OCI-LY3 (cell line): ENCODE measurements at regions not wholly inside any gene's neighbourhood (a gene's known extent, or its start where the extent isn't known, plus 50 kb on each side); places are given as distances from the start of the nearest gene placed in this dataset.

Experiments
- H2AFZ ChIP-seq: fragments of 200-600, 300-600 bp; shearing (Covaris generic); 2 replicates; pipeline ENCODE4 v1.6.0; 2014; ENCODE audit warnings: antibody characterized with exemption, low read depth, low read length
- H3K27ac ChIP-seq: fragments of 200-600, 300-600 bp; sonication (generic); 2 replicates; pipeline ENCODE4 v1.5.1; 2014; ENCODE audit warnings: mild to moderate bottlenecking, low read length, moderate library complexity, mixed read lengths
- H3K27me3 ChIP-seq: fragments of 200-600, 300-600 bp; sonication (generic); 2 replicates; pipeline ENCODE4 v1.6.1; 2014; ENCODE audit warnings: low read depth, low read length, mixed read lengths
- H3K36me3 ChIP-seq: fragments of 200-600, 300-600 bp; sonication (generic); replicated peaks from 2 replicates; pipeline ENCODE3; 2014; ENCODE audit warnings: low read depth, low read length, mixed read lengths
- H3K4me1 ChIP-seq: fragments of 300-600, 200-600 bp; sonication (generic); 2 replicates; pipeline ENCODE4 v1.6.1; 2014; ENCODE audit warnings: low read length, mixed read lengths
- H3K4me2 ChIP-seq: fragments of 200-600, 300-600 bp; sonication (generic); 2 replicates; pipeline ENCODE4 v1.6.1; 2014; ENCODE audit warnings: low read length, mixed read lengths
- H3K4me3 ChIP-seq: fragments of 300-600, 200-600 bp; sonication (generic); 2 replicates; pipeline ENCODE4 v1.5.1; 2014; ENCODE audit warnings: antibody characterized with exemption, mild to moderate bottlenecking, low read length, moderate library complexity
- H3K79me2 ChIP-seq: fragments of 300-600, 200-600 bp; shearing (Covaris generic); 2 replicates; pipeline ENCODE4 v1.6.1; 2014; ENCODE audit warnings: mild to moderate bottlenecking, low read length, mixed read lengths
- H3K9ac ChIP-seq: fragments of 300-600, 200-600 bp; shearing (Covaris generic); 2 replicates; pipeline ENCODE4 v1.6.0; 2014; ENCODE audit warnings: mild to moderate bottlenecking, low read length, moderate library complexity
- H3K9me3 ChIP-seq: fragments of 200-600, 300-600 bp; shearing (Covaris generic); 2 replicates; pipeline ENCODE4 v1.6.1; 2014; ENCODE audit warnings: low read length, mixed read lengths; ENCODE audit not compliant: insufficient read depth
- H4K20me1 ChIP-seq: fragments of 200-600, 300-600 bp; sonication (generic); 2 replicates; pipeline ENCODE4 v1.6.1; 2016; ENCODE audit warnings: low read length, mixed read lengths; ENCODE audit not compliant: insufficient read depth
- CTCF ChIP-seq: fragments of 200-600, 300-600 bp; sonication (generic); IDR thresholded peaks from 2 replicates; pipeline ENCODE4 v1.5.1; 2014; ENCODE audit warnings: antibody characterized with exemption, low read length, low read depth
- EZH2phosphoT487 ChIP-seq: fragments of 200-600 bp; shearing (Covaris generic); IDR thresholded peaks from 2 replicates; pipeline ENCODE4 v1.6.1; 2018; ENCODE audit warnings: antibody characterized with exemption, mixed run types, low read depth

GRCh38 chr3:8256441-8257071 is 245.1 kb upstream of the LMCD1 start:
- H3K9ac ChIP-seq: no peak overlapping the region
- H4K20me1 ChIP-seq: no peaks in the 10 kb centered on the region
- no peak overlapping the region for H3K4me3 ChIP-seq
- H3K27me3 ChIP-seq: no peaks in the 10 kb centered on the region
- H3K79me2 ChIP-seq: no peaks in the 10 kb centered on the region
- no peak overlapping the region for H2AFZ ChIP-seq
- no peak overlapping the region for H3K27ac ChIP-seq
- no peaks in the 10 kb centered on the region for H3K36me3 ChIP-seq
- H3K4me2 ChIP-seq: no peak overlapping the region
- H3K4me1 ChIP-seq: no peaks in the 10 kb centered on the region
- no peak for TF ChIP-seq EZH2phosphoT487
- no peak for TF ChIP-seq CTCF
- H3K9me3 ChIP-seq: no peaks in the 10 kb centered on the region

- Histone ChIP-seq H3K36me3 (no peaks in the 10 kb centered on the region), H3K79me2 (no peaks in the 10 kb centered on the region), H3K27ac (no peak overlapping the region), H3K4me1 (no peaks in the 10 kb centered on the region), H3K4me2 (no peak overlapping the region), H3K27me3 (no peaks in the 10 kb centered on the region), H2AFZ (no peak overlapping the region), H3K9me3 (no peaks in the 10 kb centered on the region), H3K9ac (no peak overlapping the region), H3K4me3 (no peak overlapping the region), H4K20me1 (no peaks in the 10 kb centered on the region)
- TF ChIP-seq CTCF (no peak), EZH2phosphoT487 (no peak)
Observed at GRCh38 chr3:8261018-8261417, 240.6 kb upstream of the LMCD1 start.

- H2AFZ ChIP-seq: no peak overlapping the region
- peaks cover 3% of the 10 kb centered on the region; the same call in 1 of the 2 replicates for H3K27me3 ChIP-seq
- no peak overlapping the region for H3K9ac ChIP-seq
- TF ChIP-seq CTCF: no peak
- H3K4me3 ChIP-seq: no peak overlapping the region
- peaks cover 10% of the 10 kb centered on the region for H3K4me1 ChIP-seq
- H3K79me2 ChIP-seq: no peaks in the 10 kb centered on the region
- no peaks in the 10 kb centered on the region for H3K36me3 ChIP-seq
- H3K4me2 ChIP-seq: peak overlapping the region; percentile 20
- no peaks in the 10 kb centered on the region for H3K9me3 ChIP-seq
- H4K20me1 ChIP-seq: no peaks in the 10 kb centered on the region
- no peak overlapping the region for H3K27ac ChIP-seq
Observed at GRCh38 chr3:8266730-8267131, 234.9 kb upstream of the LMCD1 start.

GRCh38 chr3:8273479-8273878 is 228.1 kb upstream of the LMCD1 start:
- Histone ChIP-seq H3K36me3 (no peaks in the 10 kb centered on the region), H3K4me1 (no peaks in the 10 kb centered on the region), H3K27me3 (peaks cover 3% of the 10 kb centered on the region; the same call in 1 of the 2 replicates), H3K9ac (no peak overlapping the region), H3K4me2 (no peak overlapping the region), H3K9me3 (no peaks in the 10 kb centered on the region), H4K20me1 (no peaks in the 10 kb centered on the region), H3K27ac (no peak overlapping the region), H3K79me2 (no peaks in the 10 kb centered on the region), H3K4me3 (no peak overlapping the region), H2AFZ (no peak overlapping the region)
- no peak for TF ChIP-seq EZH2phosphoT487
- TF ChIP-seq CTCF: no peak
